GM21423 (cell line): ENCODE measurements at regions not wholly inside any gene's neighbourhood (a gene's known extent, or its start where the extent isn't known, plus 50 kb on each side); places are given as distances from the start of the nearest gene placed in this dataset.
"Not testable (repeated sequence)": the region's sequence is repeated elsewhere in the genome, so short reads cannot be mapped to it uniquely, and the experiment has no call there.

Source experiments
- ATAC-seq: cut with Tn5 transposase; IDR thresholded peaks from one replicate; pipeline ENCODE4 v1.9.1; 2021; ENCODE audit warnings: mild to moderate bottlenecking, moderate library complexity; ENCODE audit not compliant: unreplicated experiment

DNA sequence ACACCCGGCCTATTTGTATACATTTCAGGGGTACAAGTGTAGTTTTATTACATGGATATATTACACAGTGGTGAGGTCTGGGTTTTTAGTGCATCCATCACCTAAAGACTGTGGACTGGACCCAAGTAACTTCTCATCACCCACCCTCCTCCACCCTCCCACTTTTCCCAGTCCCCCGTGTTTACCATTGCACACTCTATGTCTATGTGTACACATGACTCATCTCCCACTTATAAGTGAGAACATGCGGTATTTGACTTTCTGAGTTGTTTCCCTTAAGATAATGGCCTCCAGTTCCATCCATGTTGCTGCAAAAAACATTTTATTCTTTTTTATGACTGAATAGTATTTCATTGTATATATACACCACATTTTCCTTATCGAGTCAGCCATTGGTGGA lies 98.9 kb upstream of the WAC start:
- no peak for ATAC-seq

DNA sequence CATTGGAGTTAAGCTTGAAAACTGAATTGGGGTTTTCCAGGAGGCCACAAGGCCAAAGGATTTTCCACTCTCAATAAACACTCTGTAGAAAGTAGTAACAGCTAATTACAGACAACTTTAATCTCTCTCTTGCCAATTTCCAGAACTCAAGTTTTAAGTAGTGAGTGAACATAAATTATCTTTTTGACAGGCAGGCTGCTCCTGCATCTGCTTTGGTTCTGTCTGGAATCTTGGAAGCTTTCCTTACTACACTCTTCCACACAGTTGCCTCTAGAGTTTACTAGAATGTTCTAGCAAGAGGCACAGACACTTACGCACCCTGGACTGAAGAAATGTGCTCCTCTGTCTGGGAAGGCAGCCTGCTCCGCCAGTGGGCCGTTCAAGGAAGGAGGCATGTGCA lies 90.5 kb upstream of the WAC start:
- ATAC-seq = no peak

DNA sequence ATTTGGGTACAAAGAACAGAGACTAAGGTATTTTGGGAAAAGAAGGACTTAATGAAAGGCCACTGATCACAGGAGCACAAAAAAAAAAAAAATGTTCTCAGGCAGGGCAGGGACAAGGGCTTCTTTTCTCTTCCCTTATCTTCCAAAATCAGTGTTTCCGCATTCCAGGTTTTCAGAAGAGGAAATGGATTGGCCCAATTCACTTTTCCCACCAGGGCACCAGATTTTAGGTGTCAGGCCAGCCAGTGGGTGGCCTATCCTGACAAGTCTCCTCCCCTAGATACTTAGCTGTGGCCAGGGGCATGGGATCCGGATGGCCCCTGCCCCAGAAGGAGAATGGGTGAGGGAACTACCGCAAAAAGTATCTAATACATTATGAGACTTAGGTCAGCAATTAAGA lies 88.9 kb upstream of the WAC start:
- ATAC-seq = no peak

DNA sequence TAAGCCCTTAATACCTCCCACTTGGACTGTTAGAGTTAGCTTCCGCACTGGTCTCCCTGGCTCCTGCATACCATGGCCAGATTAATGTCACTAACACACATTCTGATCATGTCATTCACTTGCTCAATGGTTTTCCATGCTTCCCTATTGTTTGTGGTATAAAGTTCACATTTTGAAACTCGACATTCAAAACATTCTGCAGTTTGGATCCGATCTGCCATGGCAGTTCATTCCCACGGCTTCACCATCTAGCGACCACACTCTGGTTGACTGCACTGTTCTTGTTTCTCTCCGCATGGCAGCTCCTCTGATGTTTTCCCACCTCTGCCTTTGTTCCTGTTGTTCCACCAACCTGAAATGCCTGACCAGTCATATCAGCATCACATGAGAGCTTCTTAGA lies 87.4 kb upstream of the WAC start:
- ATAC-seq = no peak

DNA sequence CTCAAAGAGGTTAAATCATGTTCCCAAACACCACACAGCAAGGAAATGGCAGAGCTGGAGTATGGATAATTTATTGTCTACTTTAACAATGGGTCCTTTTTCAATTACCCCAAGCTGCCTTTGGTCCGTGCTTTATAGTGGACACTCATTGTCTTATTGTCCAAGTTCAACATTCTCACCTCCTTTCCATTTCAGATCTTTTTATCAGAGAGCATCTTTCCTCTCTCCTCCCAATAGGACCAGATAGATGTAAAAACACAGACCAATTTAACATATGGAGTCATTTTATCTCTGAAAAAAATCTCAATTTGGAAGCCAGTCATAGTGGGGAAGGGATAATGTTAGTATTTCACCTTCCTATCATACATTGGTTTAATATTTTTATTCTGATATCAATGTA lies 83.5 kb upstream of the WAC start:
- no peak for ATAC-seq

DNA sequence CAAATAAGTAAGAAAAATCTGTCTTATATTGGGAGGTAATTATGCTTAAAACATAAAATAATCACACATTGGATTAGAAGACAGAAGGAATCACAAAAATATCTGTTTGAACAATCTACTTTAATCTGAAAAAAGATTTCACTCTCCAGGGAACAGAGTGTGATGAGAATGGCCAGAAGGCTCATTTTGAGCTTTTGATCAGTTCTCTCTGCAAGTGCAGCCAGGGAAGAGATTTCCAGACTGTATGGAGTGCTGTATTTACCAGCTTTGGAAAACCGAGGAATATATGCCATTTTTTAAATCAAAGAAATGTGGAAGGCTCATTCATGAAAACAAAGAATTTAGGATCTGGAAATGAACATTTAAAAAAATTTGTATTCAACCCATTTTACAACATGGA lies 83.0 kb upstream of the WAC start:
- no peak for ATAC-seq

DNA sequence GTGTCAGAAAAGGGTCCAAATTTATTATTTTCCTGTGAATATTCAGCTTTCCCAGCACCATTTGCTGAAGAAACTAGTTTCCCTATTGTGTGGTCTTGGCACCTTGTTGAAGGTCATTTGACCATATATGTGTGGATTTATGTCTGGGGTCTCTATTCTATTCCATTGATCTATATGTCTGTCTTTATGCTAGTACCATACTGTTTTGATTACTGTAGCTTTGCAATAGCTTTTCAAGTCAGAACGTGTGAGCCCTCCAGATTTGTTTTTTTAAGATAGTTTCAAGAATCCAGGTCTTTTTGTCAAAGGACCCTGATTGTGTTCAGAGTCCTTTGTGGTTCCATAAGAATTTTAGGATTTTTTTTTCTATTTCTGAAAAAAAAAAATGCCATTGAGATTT lies 79.0 kb upstream of the WAC start:
- no peak for ATAC-seq

DNA sequence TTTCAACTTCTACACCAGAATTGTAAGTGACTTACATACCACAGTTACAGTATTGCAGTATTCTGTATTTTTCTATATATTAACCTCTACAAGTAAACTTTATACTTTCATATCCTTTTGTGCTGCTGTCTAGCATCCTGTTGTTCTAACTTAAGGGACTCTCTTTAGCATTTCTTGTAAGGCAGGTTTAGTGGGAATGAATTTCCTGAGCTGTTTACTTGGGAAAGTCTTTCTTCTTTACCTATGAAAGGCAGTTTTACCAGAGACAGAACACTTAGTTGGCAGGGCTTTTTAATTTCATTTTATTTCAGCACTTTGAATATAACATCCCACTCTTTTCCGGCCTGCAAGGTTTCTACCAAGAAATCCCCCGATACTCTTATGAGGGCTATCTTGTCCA lies 75.8 kb upstream of the WAC start:
- ATAC-seq = no peak

DNA sequence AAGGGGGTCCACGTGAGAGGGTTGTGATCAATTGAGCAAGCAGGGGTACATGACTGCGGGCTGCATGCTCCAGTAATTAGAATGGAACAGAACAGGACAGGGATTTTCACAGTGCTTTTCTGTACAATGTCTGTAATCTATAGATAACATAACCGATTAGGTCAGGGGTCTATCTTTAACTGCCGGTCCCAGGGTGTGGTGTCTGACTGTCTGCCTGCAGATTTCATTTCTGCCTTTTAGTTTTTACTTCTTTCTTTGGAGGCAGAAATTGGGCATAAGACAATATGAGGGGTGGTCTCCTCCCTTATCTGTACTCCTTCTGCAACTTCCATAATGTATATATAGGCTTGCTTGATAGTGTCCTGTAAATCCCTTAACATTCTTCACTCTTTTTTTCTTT lies 75.0 kb upstream of the WAC start:
- ATAC-seq = not testable (repeated sequence)

DNA sequence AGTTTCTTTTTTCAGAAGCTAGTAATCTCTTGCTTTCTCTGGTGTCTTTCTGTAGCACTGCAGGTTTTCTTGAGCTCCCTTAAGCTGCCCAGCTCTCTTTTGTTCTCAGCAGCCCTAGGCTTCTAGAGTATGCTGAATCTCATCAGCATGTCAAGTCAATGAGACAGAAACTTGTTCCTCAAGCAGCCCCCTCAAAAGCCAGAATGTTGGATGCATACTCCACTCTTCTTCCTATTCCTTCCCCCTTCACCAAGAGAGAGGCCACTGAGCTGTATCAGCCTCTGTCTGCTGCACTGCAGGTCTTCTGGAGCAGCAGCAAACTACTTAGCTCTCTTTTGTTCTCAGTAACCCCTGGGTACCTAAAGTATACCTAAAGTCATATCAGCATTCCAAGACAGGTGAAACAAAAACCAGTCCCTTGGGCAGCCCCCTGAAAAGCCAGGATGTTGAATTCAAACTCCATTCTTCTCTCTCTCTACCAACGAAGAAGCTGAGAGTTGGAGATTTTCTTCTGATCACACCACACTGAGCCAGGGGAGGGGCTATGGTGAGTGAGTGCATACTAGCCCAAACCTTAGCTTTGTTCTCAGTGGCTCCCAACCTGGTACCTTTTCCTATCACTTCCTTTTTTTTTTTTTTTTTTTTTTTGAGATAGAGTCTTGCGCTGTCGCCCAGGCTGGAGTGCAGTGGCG lies 73.3 kb upstream of the WAC start:
- no peak for ATAC-seq

DNA sequence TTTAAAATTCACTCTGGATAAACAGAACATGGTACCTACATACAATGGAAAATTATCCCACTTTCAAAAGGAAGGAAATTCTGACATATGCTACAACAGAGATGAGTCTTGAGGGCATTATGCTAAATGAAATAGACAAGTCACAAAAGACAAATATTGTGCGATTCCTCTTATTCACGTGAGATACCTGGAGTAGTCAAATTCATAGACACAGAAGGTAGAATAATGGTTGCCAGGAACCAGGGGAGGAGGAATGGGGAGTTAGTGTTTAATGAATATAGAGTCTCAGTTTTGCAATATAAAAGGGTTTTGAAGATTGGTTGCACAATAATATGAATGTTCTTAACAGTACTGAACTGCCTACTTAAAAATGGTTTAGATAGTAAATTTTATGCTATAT lies 69.8 kb upstream of the WAC start:
- ATAC-seq = no peak

DNA sequence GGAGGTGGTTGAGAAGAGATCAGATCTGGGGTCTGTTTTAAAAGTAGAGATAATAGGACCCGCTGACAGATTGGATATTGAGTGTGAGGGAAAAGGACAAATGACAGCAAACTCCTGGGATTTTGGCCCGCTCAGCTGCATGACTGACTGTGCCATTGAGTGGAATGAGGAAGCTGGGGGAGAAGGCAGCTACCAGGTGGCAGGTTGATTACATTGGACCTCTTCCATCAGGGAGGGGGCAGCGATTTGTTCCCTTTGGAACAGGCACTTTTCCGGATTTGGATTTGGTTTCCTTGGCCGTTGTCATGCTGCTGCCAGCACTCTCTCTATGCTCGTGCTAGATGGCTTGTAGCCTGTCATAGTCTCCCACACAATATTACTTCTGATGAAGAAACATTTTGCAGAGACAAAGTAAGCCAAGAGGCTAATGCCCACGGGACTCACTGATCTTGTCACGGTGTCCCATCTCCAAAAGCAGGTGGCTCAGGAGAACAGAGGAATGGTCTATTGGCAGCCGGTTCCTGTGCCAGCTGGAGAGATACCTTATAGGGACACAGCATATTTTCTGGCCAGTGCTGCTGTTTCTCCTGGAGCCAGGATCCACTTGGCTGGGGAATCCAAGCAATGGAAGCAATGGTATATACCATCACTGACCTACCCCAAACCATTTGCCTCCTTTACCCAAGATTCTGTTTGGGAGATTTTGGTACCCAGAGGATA lies 69.1 kb upstream of the WAC start:
- no peak for ATAC-seq

DNA sequence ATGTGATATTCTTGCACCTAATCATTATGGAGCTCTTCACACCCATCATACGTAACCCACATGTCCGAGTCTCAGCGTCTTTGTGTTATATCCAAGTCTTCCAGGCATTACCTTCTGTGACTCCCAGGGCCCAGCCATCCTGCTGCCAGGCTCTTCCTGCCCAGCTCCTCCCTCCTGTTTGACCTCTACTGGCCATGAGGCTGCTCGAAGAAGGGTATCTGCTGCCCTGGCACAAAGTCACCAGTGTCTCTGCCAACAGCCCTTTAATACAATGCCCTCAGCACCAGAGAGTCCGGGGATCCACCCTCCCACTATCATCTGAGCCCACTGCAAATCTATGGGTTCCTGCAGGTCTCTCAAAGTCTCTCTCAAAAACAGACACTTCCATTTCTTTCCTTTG lies 65.3 kb upstream of the WAC start:
- ATAC-seq = no peak

DNA sequence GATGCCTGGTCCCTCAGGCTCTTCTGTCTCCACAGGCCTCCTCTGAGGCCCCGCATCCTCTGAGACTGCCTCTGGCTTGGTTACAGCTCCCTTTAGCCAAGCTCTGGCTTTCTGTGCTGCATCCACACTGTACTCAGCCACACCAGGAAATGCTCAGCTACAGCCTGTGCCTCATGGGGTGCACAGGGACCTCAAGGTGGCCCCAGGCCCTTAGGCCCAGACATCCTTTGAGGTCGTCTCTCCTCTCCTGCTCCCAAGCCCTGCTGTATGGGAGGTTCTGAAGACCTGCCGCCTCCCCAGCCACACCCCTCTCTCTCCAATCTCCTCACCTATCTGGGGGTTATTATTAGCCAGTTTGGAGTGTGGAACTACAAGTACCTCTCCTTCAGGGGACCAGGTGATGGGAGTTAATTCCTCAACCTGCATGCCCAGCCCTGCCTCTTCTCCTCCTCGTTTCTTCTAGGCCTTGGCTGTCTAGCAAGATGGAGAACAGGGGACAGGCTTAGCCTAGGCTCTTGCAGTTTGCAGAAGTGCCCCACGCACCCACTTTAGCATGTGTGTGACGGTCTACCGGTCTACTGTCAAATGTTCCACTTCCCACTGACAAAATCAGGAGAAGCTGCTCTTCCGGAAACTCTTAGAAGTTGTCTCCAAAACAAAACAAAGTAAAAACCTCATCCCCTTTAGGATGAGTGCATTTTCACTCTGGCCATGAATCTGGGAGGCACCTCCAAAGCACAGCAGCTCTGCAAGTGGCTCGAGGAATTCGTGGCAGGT lies 64.0 kb upstream of the WAC start:
- ATAC-seq = no peak

DNA sequence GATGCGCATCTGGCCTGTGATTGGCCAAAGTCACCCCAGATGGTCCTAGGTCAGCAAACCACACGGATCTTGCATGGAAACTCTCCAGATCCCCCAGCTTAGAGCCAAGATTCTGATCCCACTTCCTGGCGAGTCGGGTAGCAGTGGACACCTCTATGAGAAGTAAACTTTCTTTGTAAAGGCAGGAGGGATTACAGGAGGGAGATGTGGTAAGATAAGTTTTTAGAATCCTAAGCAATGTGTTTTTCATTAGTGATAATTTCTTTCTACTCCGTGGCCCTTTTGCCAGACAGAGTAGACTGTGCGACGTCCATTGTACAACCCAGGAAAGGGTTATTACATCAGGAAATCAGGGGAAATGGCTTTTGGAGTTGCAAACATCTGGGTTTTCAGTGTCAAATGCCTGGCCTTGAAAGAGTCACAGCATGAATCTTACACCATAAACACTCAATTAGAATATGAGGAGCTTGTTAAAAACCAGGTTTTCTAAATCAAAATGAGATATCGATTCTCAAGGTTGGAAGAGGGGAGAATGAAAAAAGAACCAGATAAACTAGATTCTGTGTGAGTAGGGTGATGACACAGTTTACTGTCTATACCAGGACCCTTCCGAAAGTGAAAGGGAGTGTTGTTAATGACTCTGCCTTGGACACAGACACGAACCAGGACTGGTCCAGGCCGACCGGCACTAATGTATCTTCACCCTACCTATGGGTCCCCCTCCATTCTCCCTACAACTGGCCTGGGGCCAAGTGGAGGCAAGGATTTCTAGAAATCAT lies 61.9 kb upstream of the WAC start:
- no peak for ATAC-seq

DNA sequence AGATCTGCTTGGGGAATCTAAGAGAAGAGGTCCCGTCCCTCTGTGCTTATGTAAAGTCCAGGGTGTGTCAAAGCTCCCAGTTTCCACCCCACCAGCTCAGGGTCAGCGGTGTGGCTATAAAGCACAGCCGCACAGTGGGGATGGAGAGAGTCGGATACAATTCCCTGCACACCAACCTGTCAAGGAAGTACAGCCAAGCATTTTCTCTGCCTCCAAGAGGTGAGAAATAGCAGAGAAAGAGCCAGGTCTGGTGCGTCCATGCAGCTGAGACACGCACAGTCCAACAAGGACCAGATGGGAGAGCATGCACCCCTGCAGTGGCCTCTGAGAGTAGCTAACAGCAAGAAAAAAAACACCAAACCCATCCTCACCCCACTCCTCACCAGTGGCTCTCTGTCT lies 61.3 kb upstream of the WAC start:
- no peak for ATAC-seq

DNA sequence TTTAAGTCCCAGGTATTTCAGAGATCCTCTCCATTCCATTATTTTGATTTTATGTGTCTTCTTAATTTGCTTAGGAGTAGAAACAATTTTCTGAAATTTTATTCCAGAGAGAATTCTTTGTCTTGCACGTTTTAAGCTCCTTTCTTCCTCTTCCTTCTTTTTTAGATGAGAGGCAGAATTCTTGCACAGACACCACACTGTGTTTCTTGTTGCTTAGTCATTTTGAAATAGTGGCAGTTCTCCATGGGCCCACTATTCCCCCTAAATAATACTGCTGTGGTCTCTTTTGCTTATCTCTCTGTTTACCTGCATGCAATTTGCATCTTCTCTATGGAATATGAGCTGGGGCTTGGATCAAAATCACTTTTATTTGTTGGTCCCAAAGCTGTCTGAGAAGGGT lies 54.3 kb upstream of the WAC start:
- ATAC-seq = no peak

DNA sequence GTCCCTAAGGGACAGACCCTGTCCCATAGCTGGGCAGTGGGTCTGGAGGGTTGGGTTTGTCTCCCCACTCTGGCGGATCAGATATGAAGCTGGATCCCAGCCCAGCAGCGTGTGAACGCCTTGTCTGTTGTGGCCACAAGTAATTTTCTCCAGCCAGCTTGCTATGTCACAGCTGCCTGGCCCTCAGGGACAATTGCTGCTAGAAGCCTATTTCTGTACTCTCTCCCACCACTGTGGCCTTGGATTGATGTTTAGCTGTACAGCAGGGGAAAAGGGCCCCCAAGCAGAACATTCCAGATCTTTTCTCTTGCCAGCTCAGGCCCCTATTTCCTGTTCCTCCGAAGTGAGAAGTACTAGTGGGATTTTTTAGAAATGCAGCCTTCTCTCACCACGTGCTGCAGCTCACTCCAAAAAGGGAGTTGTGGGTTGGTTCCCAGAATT lies 53.5 kb upstream of the WAC start:
- ATAC-seq = no peak

DNA sequence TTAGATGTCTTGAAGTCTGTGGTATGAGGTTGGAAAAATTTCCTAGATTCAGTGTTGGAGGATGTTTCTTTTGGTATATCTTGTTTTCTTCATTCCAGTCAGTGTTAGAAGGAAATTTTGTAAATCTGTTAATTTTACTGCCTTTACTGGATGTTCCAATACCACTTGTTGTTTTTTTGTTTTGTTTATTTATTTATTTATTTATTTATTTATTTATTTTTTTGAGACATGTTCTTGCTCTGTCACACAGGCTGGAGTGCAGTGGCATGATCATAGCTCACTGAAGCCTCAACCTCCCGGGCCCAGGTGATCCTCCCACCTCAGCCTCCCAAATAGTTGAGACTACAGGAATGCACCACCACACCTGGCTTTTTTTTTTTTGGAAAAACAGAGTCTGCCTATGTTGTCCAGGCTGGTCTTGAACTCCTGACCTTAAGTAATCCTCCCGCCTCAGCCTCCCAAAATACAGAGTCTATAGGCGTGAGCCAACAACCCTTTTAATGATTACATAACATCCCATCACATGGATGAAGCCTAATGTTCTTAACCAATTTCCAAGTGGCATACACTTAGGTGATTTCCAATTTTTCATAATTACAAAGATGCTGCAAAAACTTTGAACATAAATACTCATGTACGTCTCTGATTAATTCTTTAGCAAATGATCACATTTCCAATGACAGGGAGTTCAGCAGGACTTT lies 52.8 kb upstream of the WAC start:
- no peak for ATAC-seq

DNA sequence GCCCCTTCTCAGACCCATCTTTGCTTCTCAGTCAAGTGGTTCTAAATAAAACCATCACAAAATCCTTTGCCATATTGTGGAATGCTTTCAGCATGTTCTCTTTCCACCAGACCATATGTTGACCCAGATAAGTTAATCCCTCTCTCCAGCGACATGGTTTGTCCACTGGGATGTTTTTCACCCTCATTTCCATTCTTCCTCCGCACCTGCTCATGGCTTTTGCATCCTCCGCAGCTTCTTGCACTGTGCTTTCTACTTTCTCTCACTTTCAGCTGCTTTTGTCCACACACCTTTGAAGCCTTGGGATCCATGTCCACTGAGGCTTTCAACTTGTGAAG lies 52.3 kb upstream of the WAC start:
- ATAC-seq = no peak

DNA sequence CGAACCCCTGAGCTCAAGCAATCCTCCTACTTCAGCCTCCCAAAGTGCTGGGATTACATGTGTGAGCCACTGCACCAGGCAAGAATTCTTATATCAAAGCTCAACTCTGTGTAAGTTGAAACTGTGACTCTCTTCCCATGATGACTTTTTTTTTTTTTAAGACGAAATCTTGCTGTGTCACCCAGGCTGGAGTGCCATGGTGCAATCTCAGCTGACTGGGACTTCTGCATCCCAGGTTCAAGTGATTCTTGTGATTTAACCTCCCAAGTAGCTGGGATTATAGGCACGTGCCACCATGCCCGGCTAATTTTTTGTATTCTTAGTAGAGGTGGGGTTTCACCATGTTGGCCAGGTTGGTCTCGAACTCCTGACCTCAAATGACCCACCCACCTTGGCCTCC lies 51.6 kb upstream of the WAC start:
- ATAC-seq = not testable (repeated sequence)
